Hepatocyte (in vitro differentiated cells): ENCODE measurements at regions not wholly inside any gene's neighbourhood (a gene's known extent, or its start where the extent isn't known, plus 50 kb on each side); places are given as distances from the start of the nearest gene placed in this dataset.

ENCODE experiments used
- CTCF ChIP-seq: fragments of 200-600 bp; sonication (generic); IDR thresholded peaks from 2 replicates; pipeline ENCODE4 v1.5.1; 2016; ENCODE audit warnings: antibody characterized with exemption, mild to moderate bottlenecking; ENCODE audit not compliant: poor library complexity
- EZH2 ChIP-seq: fragments of 200-600 bp; sonication (generic); IDR thresholded peaks from 2 replicates; pipeline ENCODE4 v1.6.1; 2016; ENCODE audit warnings: antibody characterized with exemption, mild to moderate bottlenecking, borderline replicate concordance

- TF ChIP-seq CTCF: no peak
- no peak for TF ChIP-seq EZH2
Measured at GRCh38 chr6:49052901-49053300, 410.2 kb downstream of the MMUT start.
